ENCODE measurements at regions not wholly inside any gene's neighbourhood (a gene's known extent, or its start where the extent isn't known, plus 50 kb on each side); places are given as distances from the start of the nearest gene placed in this dataset.
A peak's percentile ranks its signal among the peaks of the same experiment; 100 is the strongest.
"Not testable (repeated sequence)": the region's sequence is repeated elsewhere in the genome, so short reads cannot be mapped to it uniquely, and the experiment has no call there.

- not testable (repeated sequence) for H3K4me3 ChIP-seq (ENCODE audit: low read depth, low read length); DNase-seq (ENCODE audit: low read depth)
Observed at GRCh38 chr4:74505355-74505978, 60.5 kb downstream of the AREG start.

- peak; percentile 52 for DNase-seq (ENCODE audit: low read depth)
- H3K4me3 ChIP-seq (ENCODE audit: low read depth, low read length): not testable (repeated sequence)
Observed at GRCh38 chr4:74509363-74509762, 64.4 kb downstream of the AREG start.

- no peak overlapping the region for H3K4me3 ChIP-seq (ENCODE audit: low read depth, low read length)
- no peak for TF ChIP-seq POLR2A (IDR thresholded peaks at IDR 0.05; ENCODE audit: extremely low read depth, insufficient read length)
- no peak for TF ChIP-seq MYC (IDR thresholded peaks at IDR 0.05; ENCODE audit: low read depth, low read length)
- no peak for TF ChIP-seq CTCF (IDR thresholded peaks at IDR 0.05; ENCODE audit: low read depth, low read length)
- no peak for TF ChIP-seq MAX (IDR thresholded peaks at IDR 0.05; ENCODE audit: low read depth, low read length)
- DNase-seq (ENCODE audit: low read depth): no peak
Observed at GRCh38 chr4:74516303-74516702, 71.4 kb downstream of the AREG start.

GRCh38 chr4:74517996-74518395 is 73.1 kb downstream of the AREG start:
- TF ChIP-seq MAX (IDR thresholded peaks at IDR 0.05; ENCODE audit: low read depth, low read length) (no peak), POLR2A (IDR thresholded peaks at IDR 0.05; ENCODE audit: extremely low read depth, insufficient read length) (no peak), MYC (IDR thresholded peaks at IDR 0.05; ENCODE audit: low read depth, low read length) (no peak), CTCF (IDR thresholded peaks at IDR 0.05; ENCODE audit: low read depth, low read length) (no peak)
- DNase-seq (ENCODE audit: low read depth): no peak
- H3K4me3 ChIP-seq (ENCODE audit: low read depth, low read length): no peak overlapping the region

GRCh38 chr4:74522251-74522991 is 77.5 kb downstream of the AREG start:
- no peak overlapping the region for H3K4me3 ChIP-seq (ENCODE audit: low read depth, low read length)
- no peak for DNase-seq (ENCODE audit: low read depth)
- TF ChIP-seq POLR2A (IDR thresholded peaks at IDR 0.05; ENCODE audit: extremely low read depth, insufficient read length): no peak
- no peak for TF ChIP-seq MYC (IDR thresholded peaks at IDR 0.05; ENCODE audit: low read depth, low read length)
- no peak for TF ChIP-seq MAX (IDR thresholded peaks at IDR 0.05; ENCODE audit: low read depth, low read length)
- no peak for TF ChIP-seq CTCF (IDR thresholded peaks at IDR 0.05; ENCODE audit: low read depth, low read length)

- DNase-seq (ENCODE audit: low read depth): no peak
- H3K4me3 ChIP-seq (ENCODE audit: low read depth, low read length): no peak overlapping the region
- TF ChIP-seq POLR2A (IDR thresholded peaks at IDR 0.05; ENCODE audit: extremely low read depth, insufficient read length) (no peak), MAX (IDR thresholded peaks at IDR 0.05; ENCODE audit: low read depth, low read length) (no peak), MYC (IDR thresholded peaks at IDR 0.05; ENCODE audit: low read depth, low read length) (no peak), CTCF (IDR thresholded peaks at IDR 0.05; ENCODE audit: low read depth, low read length) (no peak)
Observed at GRCh38 chr4:74523096-74523495, 78.2 kb downstream of the AREG start.

GRCh38 chr4:74524985-74525384 is 80.0 kb downstream of the AREG start:
- TF ChIP-seq POLR2A (IDR thresholded peaks at IDR 0.05; ENCODE audit: extremely low read depth, insufficient read length): no peak
- no peak for TF ChIP-seq MYC (IDR thresholded peaks at IDR 0.05; ENCODE audit: low read depth, low read length)
- TF ChIP-seq CTCF (IDR thresholded peaks at IDR 0.05; ENCODE audit: low read depth, low read length): no peak
- TF ChIP-seq MAX (IDR thresholded peaks at IDR 0.05; ENCODE audit: low read depth, low read length): no peak
- no peak for DNase-seq (ENCODE audit: low read depth)
- no peak overlapping the region for H3K4me3 ChIP-seq (ENCODE audit: low read depth, low read length)
